ENCODE measurements at regions not wholly inside any gene's neighbourhood (a gene's known extent, or its start where the extent isn't known, plus 50 kb on each side); places are given as distances from the start of the nearest gene placed in this dataset.

GRCh38 chr6:141167945-141168344 is 964.8 kb upstream of the GJE1 start:
- DNase-seq (ENCODE audit: low read depth in 2 of 2) = no peak

GRCh38 chr6:141165002-141165665 is 967.6 kb upstream of the GJE1 start:
- DNase-seq (ENCODE audit: low read depth in 2 of 2) = no peak

- DNase-seq (ENCODE audit: low read depth in 2 of 2) = no peak
Measured at GRCh38 chr6:141164042-141164743, 968.5 kb upstream of the GJE1 start.

- no peak for DNase-seq (ENCODE audit: low read depth in 2 of 2)
Measured at GRCh38 chr6:141163107-141163506, 969.6 kb upstream of the GJE1 start.

GRCh38 chr6:141158740-141159139 is 974.0 kb upstream of the GJE1 start:
- no peak for DNase-seq (ENCODE audit: low read depth in 2 of 2)

- peak in 1 of 2 donors; percentile 11 for DNase-seq (ENCODE audit: low read depth in 2 of 2)
Measured at GRCh38 chr6:141153563-141153962, 979.2 kb upstream of the GJE1 start.

- DNase-seq (ENCODE audit: low read depth in 2 of 2) = no peak
Measured at GRCh38 chr6:141152951-141153350, 979.8 kb upstream of the GJE1 start.

- no peak for DNase-seq (ENCODE audit: low read depth in 2 of 2)
Measured at GRCh38 chr6:141151710-141152417, 980.9 kb upstream of the GJE1 start.

GRCh38 chr6:141141870-141142269 is 990.9 kb upstream of the GJE1 start:
- no peak for DNase-seq (ENCODE audit: low read depth in 2 of 2)

- DNase-seq (ENCODE audit: low read depth in 2 of 2) = no peak
Measured at GRCh38 chr6:141140905-141141304, 991.8 kb upstream of the GJE1 start.

- no peak for DNase-seq (ENCODE audit: low read depth in 2 of 2)
Measured at GRCh38 chr6:141139461-141139860, 993.3 kb upstream of the GJE1 start.

- DNase-seq (ENCODE audit: low read depth in 2 of 2) = no peak
Measured at GRCh38 chr6:141134723-141135122, 998.0 kb upstream of the GJE1 start.

GRCh38 chr6:141133836-141134235 is 998.9 kb upstream of the GJE1 start:
- DNase-seq (ENCODE audit: low read depth in 2 of 2) = no peak

- DNase-seq (ENCODE audit: low read depth in 2 of 2) = no peak
Measured at GRCh38 chr6:141133346-141133745, 999.4 kb upstream of the GJE1 start.

GRCh38 chr6:141131616-141132015 is 1001.1 kb upstream of the GJE1 start:
- no peak for DNase-seq (ENCODE audit: low read depth in 2 of 2)

GRCh38 chr6:141123497-141123896 is 1009.2 kb upstream of the GJE1 start:
- DNase-seq (ENCODE audit: low read depth in 2 of 2) = no peak

- no peak for DNase-seq (ENCODE audit: low read depth in 2 of 2)
Measured at GRCh38 chr6:141123049-141123448, 1009.7 kb upstream of the GJE1 start.

GRCh38 chr6:141118991-141119390 is 1013.7 kb upstream of the GJE1 start:
- no peak for DNase-seq (ENCODE audit: low read depth in 2 of 2)

GRCh38 chr6:141117874-141118273 is 1014.9 kb upstream of the GJE1 start:
- no peak for DNase-seq (ENCODE audit: low read depth in 2 of 2)

- no peak for DNase-seq (ENCODE audit: low read depth in 2 of 2)
Measured at GRCh38 chr6:141110481-141110880, 1022.2 kb upstream of the GJE1 start.

- DNase-seq (ENCODE audit: low read depth in 2 of 2) = no peak
Measured at GRCh38 chr6:141107591-141108160, 1025.0 kb upstream of the GJE1 start.

- DNase-seq (ENCODE audit: low read depth in 2 of 2) = no peak
Measured at GRCh38 chr6:141105481-141105880, 1027.2 kb upstream of the GJE1 start.

- no peak for DNase-seq (ENCODE audit: low read depth in 2 of 2)
Measured at GRCh38 chr6:141103246-141103645, 1029.5 kb upstream of the GJE1 start.
